HepG2 (cell line): ENCODE measurements at regions not wholly inside any gene's neighbourhood (a gene's known extent, or its start where the extent isn't known, plus 50 kb on each side); places are given as distances from the start of the nearest gene placed in this dataset.

Experiments used
- ATAC-seq: fragments of 200-7000 bp; cut with Tn5 transposase; 3 replicates; pipeline ENCODE4 v1.9.1; 2020; ENCODE audit warnings: mild to moderate bottlenecking, moderate library complexity
- BruUV-seq: library from RNA; stranded (reverse); fragments of 400-500 nt; replicated peaks from 2 replicates; lab custom pipeline; 2021; lab: Mats Ljungman, UMichigan
- CTCF ChIA-PET: fragments of 300-600 bp; formaldehyde crosslinking; extraction: SDS; loops from one replicate; lab custom pipeline; 2021; ENCODE audit warnings: low total read pairs, inconsistent platforms, low intra/inter-chr PET ratio; lab: Yijun Ruan, JAX
- POLR2A ChIA-PET: fragments of 350-600 bp; sonication (Branson Sonifier 250); formaldehyde crosslinking; loops from one replicate; lab custom pipeline; 2020; ENCODE audit warnings: antibody characterized with exemption, inconsistent platforms; lab: Yijun Ruan, JAX
- DNase-seq: peaks from one replicate; pipeline ENCODE4 v3.0.0-alpha.2; 2015; ENCODE audit warnings: low spot score
- FAIRE-seq: peaks from 3 replicates; lab custom pipeline; 2011; peaks lifted over from hg19 to GRCh38; lab: Jason Lieb, UNC
- H2AFZ ChIP-seq: one replicate; pipeline ENCODE4 v1.6.1; 2011; ENCODE audit warnings: low read length, inconsistent platforms
- H3K27ac ChIP-seq: fragments of 300-600 bp; 3 replicates; pipeline ENCODE4 v1.8.0; 2011; ENCODE audit warnings: mixed run types, mild to moderate bottlenecking, mixed read lengths, low read length, inconsistent platforms; ENCODE audit not compliant: insufficient read depth; ENCODE audit errors: extremely low read length
- H3K27me3 ChIP-seq, 2 experiments: fragments of 200-600 bp in 1 of 2; 2 replicates in 1 of 2; 3 replicates in 1 of 2; pipeline versions ENCODE4 v1.6.0 to v1.8.0; 2011; ENCODE audit warnings: low read length in 2 of 2, mild to moderate bottlenecking in 2 of 2, moderate library complexity in 2 of 2, inconsistent platforms in 1 of 2; ENCODE audit not compliant: insufficient read depth in 2 of 2, control insufficient read depth in 1 of 2
- H3K36me3 ChIP-seq, 2 experiments: fragments of 200-600 bp in 1 of 2; replicated peaks in 1 of 2; 2 replicates in 1 of 2; 3 replicates in 1 of 2; pipeline versions ENCODE4 v1.5.1 to v1.8.0; 2011; ENCODE audit warnings: low read length in 2 of 2, inconsistent platforms in 1 of 2; ENCODE audit not compliant: insufficient read depth in 2 of 2, control insufficient read depth in 1 of 2
- H3K4me1 ChIP-seq: 2 replicates; pipeline ENCODE4 v1.5.1; 2012; ENCODE audit warnings: low read length, inconsistent platforms; ENCODE audit not compliant: insufficient read depth
- H3K4me2 ChIP-seq: 2 replicates; pipeline ENCODE4 v1.6.0; 2011; ENCODE audit warnings: low read depth, low read length, inconsistent platforms
- H3K4me3 ChIP-seq, 3 experiments: fragments of 200-600 bp in 1 of 3; sonication (generic), shearing (Covaris generic) in 1 of 3; replicated peaks in 1 of 3; 2 replicates each; pipeline ENCODE4 v1.5.1; 2011 to 2016; ENCODE audit warnings: low read length in 3 of 3, inconsistent platforms in 2 of 3, low read depth in 2 of 3, mild to moderate bottlenecking in 2 of 3, control low read depth in 1 of 3, mixed read lengths in 1 of 3; ENCODE audit not compliant: insufficient read depth in 1 of 3
- H3K79me2 ChIP-seq: one replicate; pipeline ENCODE4 v1.6.1; 2011; ENCODE audit warnings: low read length, inconsistent platforms; ENCODE audit not compliant: insufficient read depth
- H3K9ac ChIP-seq: 2 replicates; pipeline ENCODE4 v1.6.0; 2011; ENCODE audit warnings: mild to moderate bottlenecking, low read depth, low read length, inconsistent platforms; ENCODE audit not compliant: insufficient read depth
- H3K9me3 ChIP-seq: 2 replicates; pipeline ENCODE4 v1.5.1; 2012; ENCODE audit warnings: mild to moderate bottlenecking, low read length
- H4K20me1 ChIP-seq: 2 replicates; pipeline ENCODE4 v1.6.0; 2011; ENCODE audit warnings: inconsistent platforms, mild to moderate bottlenecking, low read length, moderate library complexity; ENCODE audit not compliant: insufficient read depth
- ATF7 ChIP-seq, 2 experiments: fragments of 450-650 bp in 1 of 2; sonication (generic) in 1 of 2; formaldehyde crosslinking in 1 of 2; IDR thresholded peaks; 2 replicates each; pipeline versions ENCODE4 v1.4.0 to v1.6.1; 2016 to 2020; ENCODE audit warnings: antibody characterized with exemption in 1 of 2, mild to moderate bottlenecking in 1 of 2, missing genetic modification reagents in 1 of 2
- E2F1 ChIP-seq: sonication (generic); formaldehyde crosslinking; IDR thresholded peaks from 2 replicates; pipeline ENCODE4 v1.5.0; 2020; ENCODE audit warnings: missing genetic modification reagents
- KAT7 ChIP-seq: IDR thresholded peaks from 2 replicates; pipeline ENCODE4 v1.6.1; 2018; ENCODE audit warnings: borderline replicate concordance, missing compliant biosample characterization
- MED13 ChIP-seq: sonication (generic); formaldehyde crosslinking; IDR thresholded peaks from 2 replicates; pipeline ENCODE4 v1.5.0; 2020; ENCODE audit warnings: missing genetic modification reagents
- MTA1 ChIP-seq: sonication (generic); formaldehyde crosslinking; IDR thresholded peaks from 2 replicates; pipeline ENCODE4 v1.4.0; 2020; ENCODE audit warnings: missing genetic modification reagents, mild to moderate bottlenecking, borderline replicate concordance
- SP2 ChIP-seq: sonication (generic); formaldehyde crosslinking; IDR thresholded peaks from 2 replicates; pipeline ENCODE4 v1.5.1; 2020; ENCODE audit warnings: mild to moderate bottlenecking, missing genetic modification reagents
- ZBTB25 ChIP-seq: IDR thresholded peaks from 2 replicates; pipeline ENCODE4 v1.6.1; 2018; ENCODE audit warnings: missing genetic modification reagents
- ZFP36L2 ChIP-seq: sonication (generic); formaldehyde crosslinking; IDR thresholded peaks from 2 replicates; pipeline ENCODE4 v1.4.0; 2020; ENCODE audit warnings: missing genetic modification reagents
- ZNF567 ChIP-seq: sonication (generic); formaldehyde crosslinking; IDR thresholded peaks from 2 replicates; pipeline ENCODE4 v1.8.1; 2023; ENCODE audit warnings: mild to moderate bottlenecking, missing genetic modification reagents, borderline replicate concordance
- ZNF674 ChIP-seq: sonication (generic); formaldehyde crosslinking; IDR thresholded peaks from 2 replicates; pipeline ENCODE4 v1.5.0; 2020; ENCODE audit warnings: low read depth, mild to moderate bottlenecking, missing genetic modification reagents
- WGBS: methylation state at CpG from one replicate; pipeline ENCODE4 v1.1.6; 2017; ENCODE audit warnings: low lambda C conversion rate; 5-methylcytosine and 5-hydroxymethylcytosine counted together
- in situ Hi-C: cut with HindIII; loops from 2 replicates; pipeline ENCODE4 v1.10.0; 2017; ENCODE audit warnings: low pct_unique_long_range_greater_than_20kb; ENCODE audit not compliant: extremely low pct_ligation_motif_present
- intact Hi-C: fragments of 100-400 bp; cut with micrococcal nuclease; formaldehyde crosslinking; loops from one replicate; pipeline ENCODE4 v1.10.0; 2022; ENCODE audit not compliant: unreplicated experiment

GRCh38 chr2:122218596-122218995 lies 463.1 kb downstream of the TSN start:
- DNase-seq (no peak), ATAC-seq (no peak), FAIRE-seq (no peak)
- H3K4me2 ChIP-seq: no peak overlapping the region
- H3K4me3 ChIP-seq: no peak overlapping the region
- CTCF ChIA-PET: no interaction called here
- H2AFZ ChIP-seq: no peak overlapping the region
- H3K9ac ChIP-seq: no peak overlapping the region
- POLR2A ChIA-PET: no interaction called here
- 37% methylated on average over 8 of the region's 8 CpGs for WGBS
- TF ChIP-seq E2F1 (no peak), MTA1 (no peak), KAT7 (CRISPR knock-in tag) (no peak), ZNF567 (CRISPR knock-in tag) (no peak), MED13 (CRISPR knock-in tag) (no peak), ATF7 (IDR thresholded peaks at IDR 0.05) (no peak), ATF7 (CRISPR knock-in tag; IDR thresholded peaks at IDR 0.05) (no peak), ZBTB25 (no peak), SP2 (CRISPR knock-in tag) (no peak), ZFP36L2 (no peak), ZNF674 (CRISPR knock-in tag) (no peak)
- H3K79me2 ChIP-seq: no peaks in the 10 kb centered on the region
- no peaks in the 10 kb centered on the region for H3K9me3 ChIP-seq
- in situ Hi-C loops (no loop called here), intact Hi-C loops (no loop called here)
- H3K27me3 ChIP-seq: no peaks in the 10 kb centered on the region; a peak in 1 of 5 replicates
- H3K27ac ChIP-seq: no peak overlapping the region
- H3K36me3 ChIP-seq: no peaks in the 10 kb centered on the region
- H4K20me1 ChIP-seq: no peaks in the 10 kb centered on the region; the same call in 1 of the 2 replicates
- H3K4me1 ChIP-seq: no peaks in the 10 kb centered on the region
- BruUV-seq: no TSS peak
